Natural killer cell (primary cell): ENCODE measurements at regions not wholly inside any gene's neighbourhood (a gene's known extent, or its start where the extent isn't known, plus 50 kb on each side); places are given as distances from the start of the nearest gene placed in this dataset.
A peak's percentile ranks its signal among the peaks of the same experiment; 100 is the strongest.

ENCODE experiments used
- ATAC-seq, 3 donors: fragments of 150-1000 bp in 2 of 3; fragments of 200-7000 bp in 1 of 3; cut with Tn5 transposase; 1 replicate in 1 of 3; 2 replicates in 2 of 3; pipeline ENCODE4 v1.10.0; 2021; ENCODE audit warnings: mild to moderate bottlenecking in 2 of 3, moderate library complexity in 2 of 3
- DNase-seq, 2 donors: peaks; one replicate each; pipeline versions ENCODE4 v3.0.0 to v3.0.0-alpha.2; 2013 to 2021; ENCODE audit warnings: mixed read lengths in 1 of 2
- H3K27ac ChIP-seq: one replicate; pipeline ENCODE4 v1.5.1; 2013; ENCODE audit warnings: mild to moderate bottlenecking, low read length
- H3K27me3 ChIP-seq: one replicate; pipeline ENCODE4 v1.6.1; 2013; ENCODE audit warnings: low read length; ENCODE audit not compliant: control insufficient read depth, insufficient read depth
- H3K36me3 ChIP-seq: one replicate; pipeline ENCODE4 v1.6.1; 2013; ENCODE audit warnings: low read length; ENCODE audit not compliant: control insufficient read depth, insufficient read depth
- H3K4me1 ChIP-seq: one replicate; pipeline ENCODE4 v1.6.1; 2013; ENCODE audit warnings: low read length; ENCODE audit not compliant: control insufficient read depth, insufficient read depth
- H3K4me3 ChIP-seq: one replicate; pipeline ENCODE4 v1.5.1; 2013; ENCODE audit warnings: low read length
- H3K9me3 ChIP-seq: one replicate; pipeline ENCODE4 v1.6.1; 2013; ENCODE audit warnings: low read length; ENCODE audit not compliant: control insufficient read depth, insufficient read depth
- H3K27ac Mint-ChIP-seq, 2 donors: one replicate each; pipeline ENCODE4 v1.8.0; 2022; ENCODE audit warnings: mild to moderate bottlenecking in 2 of 2, mixed read lengths in 2 of 2, moderate library complexity in 1 of 2
- H3K27me3 Mint-ChIP-seq, 2 donors: one replicate each; pipeline ENCODE4 v1.8.0; 2022; ENCODE audit warnings: low read depth in 2 of 2, mixed read lengths in 2 of 2
- H3K36me3 Mint-ChIP-seq: one replicate; pipeline ENCODE4 v1.8.0; 2022; ENCODE audit warnings: mixed read lengths
- H3K4me1 Mint-ChIP-seq, 2 donors: one replicate each; pipeline ENCODE4 v1.8.0; 2022; ENCODE audit warnings: mixed read lengths in 2 of 2
- H3K4me3 Mint-ChIP-seq: one replicate; pipeline ENCODE4 v1.8.0; 2022; ENCODE audit warnings: mild to moderate bottlenecking, moderate library complexity, mixed read lengths
- H3K9me3 Mint-ChIP-seq, 2 donors: one replicate each; pipeline ENCODE4 v1.8.0; 2022; ENCODE audit warnings: mixed read lengths in 2 of 2
- CTCF ChIP-seq: fragments of 200-600 bp; IDR thresholded peaks from one replicate; pipeline ENCODE4 v1.8.0; 2022; ENCODE audit warnings: antibody characterized with exemption
- WGBS: methylation state at CpG from one replicate; pipeline ENCODE4 v1.1.7; 2013; ENCODE audit warnings: missing lambda C conversion rate; ENCODE audit not compliant: insufficient coverage; 5-methylcytosine and 5-hydroxymethylcytosine counted together
- intact Hi-C: fragments of 100-400 bp; cut with micrococcal nuclease; formaldehyde crosslinking; loops from one replicate; pipeline ENCODE4 v1.14.2; 2022

GRCh38 chr17:68766640-68767039 lies 165.5 kb upstream of the FAM20A start:
- Histone ChIP-seq H3K27ac (no peak overlapping the region), H3K9me3 (no peaks in the 10 kb centered on the region), H3K27me3 (no peaks in the 10 kb centered on the region), H3K4me1 (no peaks in the 10 kb centered on the region), H3K36me3 (no peaks in the 10 kb centered on the region), H3K4me3 (no peak overlapping the region)
- Mint-ChIP-seq H3K4me3 (no peak overlapping the region), H3K27ac (no peak overlapping the region), H3K36me3 (no peaks in the 10 kb centered on the region), H3K9me3 (no peaks in the 10 kb centered on the region), H3K27me3 (peaks cover 0 to 6% of the 10 kb centered on the region in 2 donors), H3K4me1 (no peaks in the 10 kb centered on the region)
- DNase-seq (no peak), ATAC-seq (no peak)
- intact Hi-C loops = no loop called here
- no peak for TF ChIP-seq CTCF
- 68% methylated on average over 3 of the region's 4 CpGs for WGBS

- no peak overlapping the region for H3K4me3 ChIP-seq
- no peaks in the 10 kb centered on the region for H3K9me3 ChIP-seq
- no peaks in the 10 kb centered on the region for H3K4me1 ChIP-seq
- intact Hi-C loops = no loop called here
- no peaks in the 10 kb centered on the region for H3K36me3 Mint-ChIP-seq
- WGBS = 91% methylated on average over 1 of the region's 1 CpG
- no peaks in the 10 kb centered on the region for H3K9me3 Mint-ChIP-seq
- peaks cover 0 to 6% of the 10 kb centered on the region in 2 donors for H3K27me3 Mint-ChIP-seq
- peaks cover 9 to 10% of the 10 kb centered on the region in 2 donors for H3K4me1 Mint-ChIP-seq
- H3K4me3 Mint-ChIP-seq = no peak overlapping the region
- H3K36me3 ChIP-seq = no peaks in the 10 kb centered on the region
- ATAC-seq = no peak
- no peak overlapping the region for H3K27ac ChIP-seq
- no peak for DNase-seq
- no peak overlapping the region for H3K27ac Mint-ChIP-seq
- H3K27me3 ChIP-seq = no peaks in the 10 kb centered on the region
- no peak for TF ChIP-seq CTCF
These were observed 162.4 kb upstream of the FAM20A start for GRCh38 chr17:68763562-68763961.

- TF ChIP-seq CTCF = no peak
- no peaks in the 10 kb centered on the region for H3K4me1 ChIP-seq
- Mint-ChIP-seq H3K9me3 (peaks cover 0 to under 1% of the 10 kb centered on the region in 2 donors), H3K4me1 (peaks cover 9 to 10% of the 10 kb centered on the region in 2 donors), H3K27ac (no peak overlapping the region), H3K27me3 (peaks cover 0 to 6% of the 10 kb centered on the region in 2 donors), H3K36me3 (no peaks in the 10 kb centered on the region), H3K4me3 (no peak overlapping the region)
- no peak for DNase-seq
- H3K27ac ChIP-seq = no peak overlapping the region
- no peaks in the 10 kb centered on the region for H3K27me3 ChIP-seq
- intact Hi-C loops = no loop called here
- no peak overlapping the region for H3K4me3 ChIP-seq
- no peaks in the 10 kb centered on the region for H3K36me3 ChIP-seq
- no peak for ATAC-seq
- 82% methylated on average over 2 of the region's 2 CpGs for whole genome bisulfite sequencing
- H3K9me3 ChIP-seq = no peaks in the 10 kb centered on the region
These were observed 161.7 kb upstream of the FAM20A start for GRCh38 chr17:68762911-68763310.

GRCh38 chr17:68760141-68760475 lies 158.9 kb upstream of the FAM20A start:
- H3K27me3 Mint-ChIP-seq = peaks cover 0 to 4% of the 10 kb centered on the region in 2 donors
- Histone ChIP-seq H3K27me3 (no peaks in the 10 kb centered on the region), H3K9me3 (no peaks in the 10 kb centered on the region), H3K4me1 (no peaks in the 10 kb centered on the region), H3K36me3 (no peaks in the 10 kb centered on the region), H3K27ac (no peak overlapping the region), H3K4me3 (no peak overlapping the region)
- ATAC-seq (no peak), DNase-seq (no peak)
- H3K4me1 Mint-ChIP-seq = peaks cover 9 to 10% of the 10 kb centered on the region in 2 donors
- 56% methylated on average over 4 of the region's 4 CpGs for WGBS
- TF ChIP-seq CTCF = peak; percentile 1
- no peaks in the 10 kb centered on the region for H3K36me3 Mint-ChIP-seq
- no peak overlapping the region for H3K27ac Mint-ChIP-seq
- no peak overlapping the region for H3K4me3 Mint-ChIP-seq
- intact Hi-C loops = no loop called here
- peaks cover 0 to 2% of the 10 kb centered on the region in 2 donors for H3K9me3 Mint-ChIP-seq
